Neural progenitor cell (in vitro differentiated cells): ENCODE measurements at regions not wholly inside any gene's neighbourhood (a gene's known extent, or its start where the extent isn't known, plus 50 kb on each side); places are given as distances from the start of the nearest gene placed in this dataset.

ENCODE experiments used
- DNase-seq: peaks from one replicate; pipeline ENCODE4 v3.0.0-alpha.2; 2016; ENCODE audit warnings: low spot score
- H2AFZ ChIP-seq: fragments of 200-600 bp; sonication (generic); replicated peaks from 2 replicates; pipeline ENCODE4 v1.6.1; 2016; ENCODE audit warnings: antibody characterized with exemption
- H3F3A ChIP-seq: fragments of 200-600 bp; sonication (generic); 2 replicates; pipeline ENCODE4 v1.6.1; 2016; ENCODE audit warnings: antibody characterized with exemption, low read depth
- H3K27ac ChIP-seq: fragments of 200-600 bp; sonication (generic); 2 replicates; pipeline ENCODE4 v1.5.1; 2016; ENCODE audit warnings: mild to moderate bottlenecking
- H3K27me3 ChIP-seq: fragments of 200-600 bp; sonication (generic); 2 replicates; pipeline ENCODE4 v1.6.1; 2016; ENCODE audit warnings: mild to moderate bottlenecking, moderate library complexity
- H3K36me3 ChIP-seq: fragments of 200-600 bp; sonication (generic); 2 replicates; pipeline ENCODE4 v1.5.1; 2016
- H3K4me1 ChIP-seq: fragments of 200-600 bp; sonication (generic); 2 replicates; pipeline ENCODE4 v1.6.1; 2016; ENCODE audit warnings: mixed run types
- H3K4me2 ChIP-seq: fragments of 200-600 bp; sonication (generic); 2 replicates; pipeline ENCODE4 v1.6.1; 2016
- H3K4me3 ChIP-seq: fragments of 200-600 bp; sonication (generic); 2 replicates; pipeline ENCODE4 v1.5.1; 2016
- H3K79me2 ChIP-seq: fragments of 200-600 bp; sonication (generic); 2 replicates; pipeline ENCODE4 v1.6.1; 2016; ENCODE audit warnings: low read depth
- H3K9ac ChIP-seq: fragments of 200-600 bp; sonication (generic); 2 replicates; pipeline ENCODE4 v1.6.1; 2016
- H3K9me3 ChIP-seq: fragments of 200-600 bp; sonication (generic); 2 replicates; pipeline ENCODE4 v1.5.1; 2016; ENCODE audit warnings: low read depth
- H4K20me1 ChIP-seq: fragments of 200-600 bp; sonication (generic); 2 replicates; pipeline ENCODE4 v1.6.1; 2016; ENCODE audit warnings: low read depth
- H3K27ac Mint-ChIP-seq: 3 replicates; pipeline ENCODE4 v1.8.0; 2021; ENCODE audit warnings: mixed read lengths
- H3K27me3 Mint-ChIP-seq: 2 replicates; pipeline ENCODE4 v1.8.0; 2022; ENCODE audit warnings: low read depth, mild to moderate bottlenecking, inconsistent platforms, moderate library complexity, mixed read lengths; ENCODE audit not compliant: insufficient read depth
- H3K36me3 Mint-ChIP-seq: 3 replicates; pipeline ENCODE4 v1.8.0; 2021; ENCODE audit warnings: mixed read lengths
- H3K4me1 Mint-ChIP-seq: 3 replicates; pipeline ENCODE4 v1.8.0; 2021; ENCODE audit warnings: mixed read lengths
- H3K4me3 Mint-ChIP-seq: 3 replicates; pipeline ENCODE4 v1.8.0; 2021; ENCODE audit warnings: mild to moderate bottlenecking, moderate library complexity, mixed read lengths
- H3K9me3 Mint-ChIP-seq: 3 replicates; pipeline ENCODE4 v1.8.0; 2020; ENCODE audit warnings: mixed read lengths
- CTCF ChIP-seq: fragments of 200-600 bp; sonication (generic); IDR thresholded peaks from 2 replicates; pipeline ENCODE4 v1.5.1; 2017; ENCODE audit warnings: antibody characterized with exemption, mild to moderate bottlenecking
- EZH2 ChIP-seq: fragments of 200-600 bp; sonication (generic); IDR thresholded peaks from 2 replicates; pipeline ENCODE4 v1.6.1; 2017; ENCODE audit warnings: antibody characterized with exemption, mild to moderate bottlenecking, moderate library complexity
- EZH2phosphoT487 ChIP-seq: fragments of 200-600 bp; sonication (generic); IDR thresholded peaks from 2 replicates; pipeline ENCODE4 v1.6.1; 2017; ENCODE audit warnings: antibody characterized with exemption

- Histone ChIP-seq H3K79me2 (no peaks in the 10 kb centered on the region), H3K4me3 (no peak overlapping the region), H3K4me1 (peaks cover 10% of the 10 kb centered on the region), H3F3A (no peaks in the 10 kb centered on the region), H3K27ac (no peak overlapping the region), H3K36me3 (no peaks in the 10 kb centered on the region), H2AFZ (no peak overlapping the region), H4K20me1 (no peaks in the 10 kb centered on the region), H3K9ac (no peak overlapping the region), H3K27me3 (no peaks in the 10 kb centered on the region), H3K4me2 (no peak overlapping the region), H3K9me3 (no peaks in the 10 kb centered on the region)
- H3K4me1 Mint-ChIP-seq: peaks cover 21% of the 10 kb centered on the region
- no peaks in the 10 kb centered on the region for H3K36me3 Mint-ChIP-seq
- H3K4me3 Mint-ChIP-seq: no peak overlapping the region
- no peak for TF ChIP-seq EZH2phosphoT487
- TF ChIP-seq CTCF: no peak
- TF ChIP-seq EZH2: no peak
- H3K27me3 Mint-ChIP-seq: peaks cover 8% of the 10 kb centered on the region
- no peak for DNase-seq
- no peaks in the 10 kb centered on the region for H3K9me3 Mint-ChIP-seq
- no peak overlapping the region for H3K27ac Mint-ChIP-seq
Measured at GRCh38 chr11:42837994-42838393, 473.8 kb upstream of the API5 start.

GRCh38 chr11:42840176-42840829 is 471.5 kb upstream of the API5 start:
- no peaks in the 10 kb centered on the region for H3F3A ChIP-seq
- peaks cover 21% of the 10 kb centered on the region for H3K4me1 Mint-ChIP-seq
- H3K4me1 ChIP-seq: peaks cover 10% of the 10 kb centered on the region
- H3K27me3 ChIP-seq: no peaks in the 10 kb centered on the region
- H3K27me3 Mint-ChIP-seq: peaks cover 8% of the 10 kb centered on the region
- H3K9me3 Mint-ChIP-seq: no peaks in the 10 kb centered on the region
- no peaks in the 10 kb centered on the region for H3K79me2 ChIP-seq
- no peak overlapping the region for H2AFZ ChIP-seq
- H3K36me3 ChIP-seq: no peaks in the 10 kb centered on the region
- no peak overlapping the region for H3K9ac ChIP-seq
- no peak overlapping the region for H3K27ac ChIP-seq
- no peaks in the 10 kb centered on the region for H3K36me3 Mint-ChIP-seq
- TF ChIP-seq CTCF (no peak), EZH2 (no peak)
- no peaks in the 10 kb centered on the region for H3K9me3 ChIP-seq
- H3K4me3 Mint-ChIP-seq: no peak overlapping the region
- no peak overlapping the region for H3K27ac Mint-ChIP-seq
- H4K20me1 ChIP-seq: no peaks in the 10 kb centered on the region
- no peak overlapping the region for H3K4me2 ChIP-seq
- no peak for DNase-seq
- H3K4me3 ChIP-seq: no peak overlapping the region

- Mint-ChIP-seq H3K9me3 (no peaks in the 10 kb centered on the region), H3K27me3 (peaks cover 8% of the 10 kb centered on the region)
- H3K4me2 ChIP-seq: peak overlapping the region; percentile 7
Measured at GRCh38 chr11:42840860-42841259, 470.9 kb upstream of the API5 start.

GRCh38 chr11:42841556-42841955 is 470.2 kb upstream of the API5 start:
- peaks cover 27% of the 10 kb centered on the region for H3K4me1 Mint-ChIP-seq
- Histone ChIP-seq H3K4me2 (peak overlapping the region; percentile 7), H3K36me3 (no peaks in the 10 kb centered on the region), H3K27ac (no peak overlapping the region), H3F3A (no peaks in the 10 kb centered on the region), H3K79me2 (no peaks in the 10 kb centered on the region), H3K27me3 (no peaks in the 10 kb centered on the region), H3K9me3 (no peaks in the 10 kb centered on the region), H3K4me3 (no peak overlapping the region), H4K20me1 (no peaks in the 10 kb centered on the region), H3K4me1 (peaks cover 17% of the 10 kb centered on the region), H3K9ac (no peak overlapping the region), H2AFZ (no peak overlapping the region)
- H3K36me3 Mint-ChIP-seq: no peaks in the 10 kb centered on the region
- no peak for TF ChIP-seq CTCF
- no peak for TF ChIP-seq EZH2phosphoT487
- TF ChIP-seq EZH2: no peak
- peak overlapping the region; percentile 29 for H3K27ac Mint-ChIP-seq
- peak; percentile 31 for DNase-seq
- no peaks in the 10 kb centered on the region for H3K9me3 Mint-ChIP-seq
- peaks cover 8% of the 10 kb centered on the region for H3K27me3 Mint-ChIP-seq
- no peak overlapping the region for H3K4me3 Mint-ChIP-seq

More at GRCh38 chr11:42840860-42841259, 470.9 kb upstream of the API5 start:
- H2AFZ ChIP-seq: no peak overlapping the region
- no peaks in the 10 kb centered on the region for H3F3A ChIP-seq
- DNase-seq: no peak
- Mint-ChIP-seq H3K36me3 (no peaks in the 10 kb centered on the region), H3K4me1 (peaks cover 21% of the 10 kb centered on the region), H3K27ac (no peak overlapping the region), H3K4me3 (no peak overlapping the region)
- H3K79me2 ChIP-seq: no peaks in the 10 kb centered on the region
- no peaks in the 10 kb centered on the region for H3K27me3 ChIP-seq
- H3K36me3 ChIP-seq: no peaks in the 10 kb centered on the region
- H3K9ac ChIP-seq: no peak overlapping the region
- H3K9me3 ChIP-seq: no peaks in the 10 kb centered on the region
- no peaks in the 10 kb centered on the region for H4K20me1 ChIP-seq
- no peak overlapping the region for H3K27ac ChIP-seq
- no peak overlapping the region for H3K4me3 ChIP-seq
- H3K4me1 ChIP-seq: peaks cover 10% of the 10 kb centered on the region
- TF ChIP-seq EZH2phosphoT487: no peak
